Nephron (organoid): ENCODE measurements at regions not wholly inside any gene's neighbourhood (a gene's known extent, or its start where the extent isn't known, plus 50 kb on each side); places are given as distances from the start of the nearest gene placed in this dataset.

Experiments
- H3K27ac Mint-ChIP-seq, 3 experiments: 2 replicates each; pipeline ENCODE4 v1.8.0; 2020; ENCODE audit warnings: mixed read lengths in 3 of 3, mild to moderate bottlenecking in 2 of 3, moderate library complexity in 1 of 3
- H3K27me3 Mint-ChIP-seq: 2 replicates; pipeline ENCODE4 v1.8.0; 2021; ENCODE audit warnings: low read depth, mild to moderate bottlenecking, moderate library complexity, mixed read lengths
- H3K36me3 Mint-ChIP-seq: 2 replicates; pipeline ENCODE4 v1.8.0; 2020; ENCODE audit warnings: low read depth, mixed read lengths
- H3K4me1 Mint-ChIP-seq: 2 replicates; pipeline ENCODE4 v1.8.0; 2020; ENCODE audit warnings: mixed read lengths
- H3K4me3 Mint-ChIP-seq, 3 experiments: 2 replicates each; pipeline ENCODE4 v1.8.0; 2020; ENCODE audit warnings: mild to moderate bottlenecking in 3 of 3, mixed read lengths in 3 of 3, moderate library complexity in 2 of 3
- H3K9me3 Mint-ChIP-seq: 2 replicates; pipeline ENCODE4 v1.8.0; 2020; ENCODE audit warnings: mixed read lengths
- CTCF ChIP-seq, 3 experiments: fragments of 200-600 bp; sonication (generic); IDR thresholded peaks; one replicate each; pipeline ENCODE4 v1.5.0; 2021; ENCODE audit warnings: antibody characterized with exemption in 3 of 3; ENCODE audit not compliant: unreplicated experiment in 3 of 3

GRCh38 chr14:86892152-86892956, 1100.6 kb downstream of the GALC start:
- H3K27ac Mint-ChIP-seq: peak overlapping the region; percentile 8 to 90 (median 90)
- peaks cover 4% of the 10 kb centered on the region for H3K9me3 Mint-ChIP-seq
- H3K4me1 Mint-ChIP-seq: peaks cover 26% of the 10 kb centered on the region
- H3K36me3 Mint-ChIP-seq: no peaks in the 10 kb centered on the region
- H3K4me3 Mint-ChIP-seq: no peak overlapping the region
- no peak for TF ChIP-seq CTCF (IDR thresholded peaks at IDR 0.05; ENCODE audit: unreplicated experiment in 3 of 3)
- peaks cover 3% of the 10 kb centered on the region for H3K27me3 Mint-ChIP-seq

GRCh38 chr14:86885280-86885679, 1107.7 kb downstream of the GALC start:
- Mint-ChIP-seq H3K4me3 (no peak overlapping the region), H3K36me3 (no peaks in the 10 kb centered on the region), H3K27me3 (no peaks in the 10 kb centered on the region), H3K27ac (no peak overlapping the region), H3K4me1 (no peaks in the 10 kb centered on the region), H3K9me3 (peaks cover 11% of the 10 kb centered on the region)
- TF ChIP-seq CTCF (IDR thresholded peaks at IDR 0.05; ENCODE audit: unreplicated experiment in 3 of 3): no peak

GRCh38 chr14:86884498-86884897, 1108.5 kb downstream of the GALC start:
- no peak overlapping the region for H3K27ac Mint-ChIP-seq
- TF ChIP-seq CTCF (IDR thresholded peaks at IDR 0.05; ENCODE audit: unreplicated experiment in 3 of 3): no peak
- H3K4me3 Mint-ChIP-seq: no peak overlapping the region
- no peaks in the 10 kb centered on the region for H3K4me1 Mint-ChIP-seq
- no peaks in the 10 kb centered on the region for H3K27me3 Mint-ChIP-seq
- H3K36me3 Mint-ChIP-seq: no peaks in the 10 kb centered on the region
- H3K9me3 Mint-ChIP-seq: peaks cover 11% of the 10 kb centered on the region

GRCh38 chr14:86882818-86883217, 1110.2 kb downstream of the GALC start:
- Mint-ChIP-seq H3K4me3 (no peak overlapping the region), H3K9me3 (peaks cover 11% of the 10 kb centered on the region), H3K27me3 (no peaks in the 10 kb centered on the region), H3K4me1 (no peaks in the 10 kb centered on the region), H3K27ac (no peak overlapping the region), H3K36me3 (no peaks in the 10 kb centered on the region)
- no peak for TF ChIP-seq CTCF (IDR thresholded peaks at IDR 0.05; ENCODE audit: unreplicated experiment in 3 of 3)

GRCh38 chr14:86865934-86866333, 1127.0 kb downstream of the GALC start:
- Mint-ChIP-seq H3K9me3 (no peaks in the 10 kb centered on the region), H3K27me3 (no peaks in the 10 kb centered on the region), H3K27ac (no peak overlapping the region), H3K36me3 (no peaks in the 10 kb centered on the region), H3K4me3 (no peak overlapping the region), H3K4me1 (no peaks in the 10 kb centered on the region)
- no peak for TF ChIP-seq CTCF (IDR thresholded peaks at IDR 0.05; ENCODE audit: unreplicated experiment in 3 of 3)

GRCh38 chr14:86858591-86858990, 1134.4 kb downstream of the GALC start:
- H3K36me3 Mint-ChIP-seq: no peaks in the 10 kb centered on the region

More at GRCh38 chr14:86858591-86858990, 1134.4 kb downstream of the GALC start:
- no peak for TF ChIP-seq CTCF (IDR thresholded peaks at IDR 0.05; ENCODE audit: unreplicated experiment in 3 of 3)
- Mint-ChIP-seq H3K27me3 (no peaks in the 10 kb centered on the region), H3K4me3 (no peak overlapping the region), H3K4me1 (peaks cover 11% of the 10 kb centered on the region), H3K9me3 (no peaks in the 10 kb centered on the region), H3K27ac (peak overlapping the region; percentile 91 to 95 (median 93))
